HG02759 (cell line): ENCODE measurements at regions not wholly inside any gene's neighbourhood (a gene's known extent, or its start where the extent isn't known, plus 50 kb on each side); places are given as distances from the start of the nearest gene placed in this dataset.

Experiments
- ATAC-seq: cut with Tn5 transposase; IDR thresholded peaks from one replicate; pipeline ENCODE4 v1.9.1; 2021; ENCODE audit warnings: mild to moderate bottlenecking, moderate library complexity; ENCODE audit not compliant: unreplicated experiment

GRCh38 chr2:57759131-57759530, 287.5 kb upstream of the VRK2 start:
- ATAC-seq = no peak

DNA sequence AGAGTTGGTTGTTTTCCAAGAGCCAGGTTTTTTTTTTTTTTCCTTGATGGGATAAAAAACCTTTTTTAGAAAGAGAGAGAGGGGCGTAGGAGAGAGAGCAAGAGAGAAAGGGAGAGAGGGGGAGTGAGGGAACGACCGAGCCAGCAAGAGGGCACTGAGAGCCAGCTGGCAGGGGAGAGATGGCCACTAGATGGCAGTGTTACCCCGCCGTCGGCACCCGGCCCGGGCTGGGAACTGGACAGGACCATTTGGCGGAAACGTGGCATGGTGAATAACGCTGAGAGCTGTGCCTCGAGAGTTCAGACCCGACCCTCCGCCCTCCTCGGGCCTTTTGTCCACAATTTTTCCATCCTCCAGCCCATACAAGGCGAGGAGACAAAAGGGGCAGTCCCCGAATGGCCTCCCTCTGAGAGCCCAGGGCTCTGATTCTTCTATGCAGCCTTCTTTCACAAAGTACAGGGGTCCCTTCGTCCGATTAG, 286.7 kb upstream of the VRK2 start:
- peak; percentile 93 for ATAC-seq

GRCh38 chr2:57760381-57760801, 286.2 kb upstream of the VRK2 start:
- ATAC-seq = peak; percentile 69

- ATAC-seq = no peak
Measured at GRCh38 chr2:57776916-57777315, 269.7 kb upstream of the VRK2 start.

GRCh38 chr2:57782587-57782986, 264.0 kb upstream of the VRK2 start:
- ATAC-seq = no peak

DNA sequence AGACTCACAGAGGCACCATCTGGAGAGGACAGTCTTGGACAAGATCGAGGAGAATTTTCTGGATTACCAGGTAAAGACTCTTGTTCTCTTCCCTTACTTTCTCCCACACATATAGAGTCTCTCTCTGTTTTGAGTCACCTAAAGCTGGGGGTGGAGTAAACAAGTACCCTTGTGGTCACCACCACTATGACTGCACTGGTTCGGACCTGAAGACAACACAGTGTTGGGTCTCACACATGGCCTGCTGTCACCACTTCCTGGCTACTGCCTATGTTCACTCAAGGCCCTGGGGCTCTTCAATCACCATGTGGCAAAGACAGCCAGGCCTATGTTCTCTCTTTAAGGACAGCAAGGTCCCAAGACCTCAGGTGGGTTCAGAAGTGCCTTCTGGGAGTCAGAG, 253.3 kb upstream of the VRK2 start:
- no peak for ATAC-seq

- no peak for ATAC-seq
Measured at GRCh38 chr2:57796527-57796926, 250.1 kb upstream of the VRK2 start.

DNA sequence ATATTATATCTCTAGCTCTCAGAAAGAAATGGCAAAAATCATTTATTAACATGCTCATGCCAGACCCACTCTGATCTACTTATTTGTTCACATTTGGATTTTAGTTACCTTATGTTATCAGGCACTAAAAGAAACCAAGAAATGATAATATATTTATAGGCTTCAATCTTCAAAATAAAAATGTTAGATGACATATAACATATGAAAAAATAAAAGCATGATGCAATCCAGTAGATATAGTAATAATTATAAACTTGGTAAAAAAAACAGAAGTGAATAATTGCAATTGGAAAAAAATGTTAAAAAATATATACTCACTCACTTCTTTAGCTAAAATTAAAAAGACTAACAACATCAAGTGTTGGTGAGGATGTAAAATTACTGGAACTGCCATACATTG, 248.3 kb upstream of the VRK2 start:
- ATAC-seq = no peak

DNA sequence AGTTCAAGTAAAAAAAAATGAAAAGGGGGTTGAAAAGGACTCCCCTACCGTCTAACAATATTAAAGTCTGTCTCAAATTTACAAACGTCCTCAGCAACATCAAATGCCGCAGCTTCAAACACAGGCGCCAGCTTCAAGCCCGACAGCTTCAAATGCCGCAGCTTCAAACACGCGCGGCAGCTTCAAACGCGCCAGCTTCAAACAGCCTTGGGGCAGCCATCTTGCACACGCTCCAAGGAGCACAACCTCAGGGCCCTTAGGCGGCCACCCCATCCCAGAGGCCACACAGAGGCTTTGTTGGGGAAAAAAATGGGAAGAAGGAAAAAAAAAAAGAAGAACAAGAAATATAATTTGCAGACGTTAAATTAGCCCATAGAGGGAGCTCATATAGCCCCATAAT, 244.4 kb upstream of the VRK2 start:
- ATAC-seq = no peak

DNA sequence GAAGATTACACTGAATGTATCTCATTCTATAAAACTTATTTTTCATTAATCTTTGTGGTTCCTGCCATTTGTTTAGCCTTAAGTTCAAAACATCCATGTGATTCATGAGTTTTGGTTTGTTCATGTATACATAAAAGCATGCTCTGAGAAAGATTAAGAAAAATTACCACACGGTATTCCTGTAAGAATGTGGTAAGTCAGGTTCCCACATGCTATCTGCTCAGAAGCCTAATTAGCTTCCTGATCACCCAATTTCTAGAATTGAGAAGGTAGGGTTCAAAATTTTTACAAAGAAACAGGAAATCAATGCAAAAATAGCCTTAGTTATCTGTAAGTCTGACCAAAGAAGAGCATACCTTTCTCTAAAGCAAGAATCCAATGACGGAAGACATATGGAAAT, 241.6 kb upstream of the VRK2 start:
- ATAC-seq = no peak

DNA sequence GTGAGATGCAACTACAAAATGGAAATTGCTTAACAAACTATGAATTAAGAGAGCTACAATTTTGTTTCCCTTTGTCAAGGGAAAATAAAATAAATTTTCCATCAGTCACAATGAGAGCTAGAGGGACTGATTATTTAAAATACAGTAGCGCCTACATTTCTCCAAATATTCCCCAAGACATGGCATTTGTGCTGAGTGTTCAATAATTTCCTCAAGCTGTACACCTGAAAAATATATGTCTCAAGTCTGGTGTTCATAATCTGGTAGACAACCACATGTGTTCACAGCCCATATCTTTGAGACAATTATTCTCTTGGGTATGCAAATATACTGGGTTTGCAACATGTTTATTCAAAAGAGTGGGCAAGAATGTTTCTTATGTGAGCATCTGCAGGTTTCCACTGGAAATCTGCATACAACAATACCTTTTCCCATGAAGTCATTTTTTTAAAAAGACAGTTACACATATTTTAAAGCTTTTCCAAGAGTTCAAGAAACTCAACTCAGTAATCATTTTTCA, 240.1 kb upstream of the VRK2 start:
- no peak for ATAC-seq

DNA sequence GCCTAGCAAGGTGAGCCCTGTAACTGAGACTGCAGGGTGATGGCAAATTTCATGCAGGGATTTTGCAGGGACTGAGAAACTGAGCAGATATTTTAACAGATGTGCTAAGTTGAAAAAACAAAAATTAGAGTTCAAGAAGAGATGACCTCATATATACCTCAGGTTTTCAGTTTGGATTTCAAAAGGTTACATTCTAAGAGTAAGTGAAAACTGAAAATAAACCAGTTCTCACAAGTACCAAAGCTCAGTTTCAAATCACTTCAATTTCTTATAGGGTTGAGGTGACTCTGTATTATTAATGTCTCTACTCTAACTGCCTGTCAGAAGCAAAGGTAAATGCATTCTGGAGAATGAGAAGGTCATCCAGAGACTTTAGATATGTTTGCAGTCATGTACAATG, 237.4 kb upstream of the VRK2 start:
- ATAC-seq = peak; percentile 87

- no peak for ATAC-seq
Measured at GRCh38 chr2:57821088-57821487, 225.5 kb upstream of the VRK2 start.

DNA sequence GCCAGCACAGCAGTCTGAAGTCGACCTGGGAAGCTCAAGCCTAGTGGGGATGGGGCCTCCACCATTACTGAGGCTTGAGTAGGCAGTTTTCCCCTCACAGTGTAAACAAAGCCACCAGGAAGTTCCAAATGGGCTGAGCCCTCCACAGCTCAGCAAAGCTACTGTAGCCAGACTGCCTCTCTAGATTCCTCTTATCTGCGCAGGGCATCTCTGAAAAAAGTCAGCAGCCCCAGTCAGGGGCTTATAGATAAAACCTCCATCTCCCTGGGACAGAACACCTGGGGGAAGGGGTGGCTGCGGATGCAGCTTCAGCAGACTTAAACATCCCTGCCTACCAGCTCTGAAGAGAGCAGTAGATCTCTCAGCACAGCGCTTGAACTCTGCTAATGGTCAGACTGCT, 218.4 kb upstream of the VRK2 start:
- no peak for ATAC-seq

- ATAC-seq = no peak
Measured at GRCh38 chr2:57834666-57835065, 211.9 kb upstream of the VRK2 start.

- no peak for ATAC-seq
Measured at GRCh38 chr2:57842531-57842930, 204.1 kb upstream of the VRK2 start.

DNA sequence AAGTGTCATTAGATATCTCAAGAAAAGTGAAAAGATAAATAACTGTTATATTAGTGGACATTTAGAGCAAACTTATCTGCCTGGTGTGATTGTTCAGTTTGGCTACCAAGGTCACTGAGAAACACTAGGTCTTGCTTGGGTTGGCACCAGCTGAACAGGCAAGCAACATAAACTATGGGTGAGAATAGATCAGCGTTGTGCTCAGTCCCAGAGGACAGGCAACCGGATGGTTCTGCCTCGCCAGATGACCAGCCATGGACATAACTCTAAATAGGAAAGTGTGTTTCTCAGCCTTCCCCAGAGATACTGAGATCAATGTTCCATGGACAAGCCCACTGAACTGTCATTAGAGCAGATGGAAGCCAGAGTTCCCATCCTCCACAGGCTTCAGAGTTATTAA, 203.4 kb upstream of the VRK2 start:
- ATAC-seq = no peak

- ATAC-seq = no peak
Measured at GRCh38 chr2:57848723-57849122, 197.9 kb upstream of the VRK2 start.

DNA sequence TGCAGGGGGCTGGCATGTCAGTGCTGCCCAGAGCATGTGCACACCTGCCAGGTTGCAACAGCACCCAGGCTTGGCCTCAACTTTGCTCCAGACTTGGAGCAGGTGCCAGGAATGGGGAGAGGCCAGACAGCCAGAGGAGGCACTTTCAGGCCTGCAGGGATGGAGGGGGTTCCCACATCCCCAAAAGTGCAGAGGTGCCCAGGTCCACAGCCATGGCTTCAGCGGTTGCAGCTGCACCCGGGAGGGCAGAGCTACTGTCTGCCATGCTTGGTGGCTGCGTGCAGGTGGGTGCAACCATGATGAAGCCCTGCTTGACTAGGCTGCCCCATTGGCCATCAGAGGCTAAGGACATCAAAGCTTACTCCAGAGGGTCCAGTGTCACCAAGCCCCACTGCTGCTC, 196.8 kb upstream of the VRK2 start:
- ATAC-seq = no peak

DNA sequence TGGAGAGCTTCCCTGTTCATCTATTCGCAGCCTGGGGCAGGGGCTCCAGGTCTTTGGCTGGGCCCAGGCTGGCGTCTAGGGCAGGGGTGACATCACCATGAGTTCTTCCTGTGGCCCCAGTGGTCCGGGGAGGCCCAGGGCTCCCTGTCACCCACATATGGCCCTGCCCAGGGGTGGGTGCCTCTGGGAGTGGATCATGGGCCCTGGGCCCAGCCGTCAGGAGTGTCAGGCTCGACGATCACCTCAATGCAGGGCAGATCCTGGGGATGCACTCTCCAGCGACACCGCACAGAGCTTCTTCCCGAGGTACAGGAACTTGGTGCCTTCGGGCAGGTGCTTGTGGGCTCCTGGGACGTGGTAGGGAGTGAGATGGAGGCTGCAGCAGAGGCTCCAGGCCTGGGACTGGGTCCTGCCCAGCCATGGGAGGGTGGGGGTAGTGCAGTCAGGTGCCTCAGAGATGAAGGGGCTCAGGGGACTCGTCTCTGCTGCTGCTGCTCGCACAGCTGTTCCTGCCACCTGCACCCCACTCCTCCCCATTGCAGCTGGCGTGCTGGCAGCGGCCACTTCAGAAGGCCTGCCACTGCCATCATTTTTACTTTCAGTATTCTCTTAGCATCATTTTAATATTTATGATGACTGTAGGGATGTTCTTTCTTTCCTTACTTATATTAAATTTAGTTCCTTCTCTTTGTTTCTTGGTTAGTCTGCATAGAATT, 196.0 kb upstream of the VRK2 start:
- no peak for ATAC-seq

- ATAC-seq = no peak
Measured at GRCh38 chr2:57855212-57855611, 191.4 kb upstream of the VRK2 start.

DNA sequence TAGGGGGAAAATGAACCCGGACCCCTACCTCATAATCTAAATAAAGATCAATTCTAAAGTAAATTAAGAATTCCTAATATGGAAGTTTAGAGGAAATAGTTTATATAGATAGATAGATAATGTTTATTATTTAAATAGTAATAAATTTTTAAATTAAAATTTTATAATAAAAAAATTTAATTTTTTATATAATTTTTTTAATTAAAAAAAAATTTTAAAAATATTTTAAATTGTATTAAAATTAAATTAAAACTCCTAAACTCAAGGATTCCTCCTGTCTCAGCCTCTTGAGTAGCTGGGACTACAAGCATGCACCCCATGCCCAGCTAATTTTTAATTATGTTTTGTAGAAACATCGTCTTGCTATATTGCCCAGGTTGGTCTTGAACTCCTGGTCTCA, 186.9 kb upstream of the VRK2 start:
- no peak for ATAC-seq

GRCh38 chr2:57862153-57862552, 184.5 kb upstream of the VRK2 start:
- no peak for ATAC-seq
